ENCODE measurements at regions not wholly inside any gene's neighbourhood (a gene's known extent, or its start where the extent isn't known, plus 50 kb on each side); places are given as distances from the start of the nearest gene placed in this dataset.

DNA sequence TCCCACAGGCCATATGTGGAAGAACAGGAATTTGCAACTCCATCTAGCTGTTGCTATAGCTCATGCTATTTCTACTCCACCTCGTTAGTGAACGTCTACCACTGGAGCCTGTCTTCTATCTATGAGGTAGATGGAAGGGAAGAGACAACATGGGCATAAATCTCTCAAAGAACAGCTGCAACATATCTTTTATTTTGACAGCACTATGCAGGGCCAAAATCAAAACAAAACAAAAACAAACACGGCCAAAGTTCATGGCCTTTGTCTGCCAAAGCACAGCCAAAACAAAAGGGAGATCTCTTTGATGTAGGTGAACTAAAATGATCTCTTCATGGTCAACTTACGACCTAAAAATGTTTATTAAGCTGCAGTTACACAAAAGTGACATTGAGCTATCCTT, 215.2 kb upstream of the MPPED2 start:
- ChIA-PET CTCF (no interaction called here), POLR2A (no interaction called here)
- Histone ChIP-seq H3K36me3 (ENCODE audit: control insufficient read depth, insufficient read depth, low read length) (no peaks in the 10 kb centered on the region), H3K9me3 (ENCODE audit: control insufficient read depth, insufficient read depth, low read depth, low read length) (no peaks in the 10 kb centered on the region), H3K27ac (ENCODE audit: low read length) (no peak overlapping the region), H3K4me1 (ENCODE audit: control insufficient read depth, insufficient read depth, low read length) (no peaks in the 10 kb centered on the region), H3K27me3 (ENCODE audit: control insufficient read depth, insufficient read depth, low read length) (no peaks in the 10 kb centered on the region), H3K4me3 (ENCODE audit: low read depth in 2 of 2, low read length in 2 of 2) (no peak overlapping the region)
- intact Hi-C loops (cut with micrococcal nuclease; ENCODE audit: unreplicated experiment) (no loop called here), in situ Hi-C loops (cut with HindIII; ENCODE audit: low pct_unique_long_range_greater_than_20kb, low sequenced_read_pairs) (no loop called here)
- no peak for DNase-seq (ENCODE audit: low read depth, low spot score)
- no TSS peak for BruUV-seq (replicated peaks)
- ATAC-seq = no peak
- no peak for TF ChIP-seq TCF7L2 (IDR thresholded peaks at IDR 0.05; ENCODE audit: low read depth, low read length)
- no peak for TF ChIP-seq SIN3A (IDR thresholded peaks at IDR 0.05; ENCODE audit: borderline replicate concordance, insufficient read depth, low read depth, low read length)

- in situ Hi-C loops (cut with HindIII; ENCODE audit: low pct_unique_long_range_greater_than_20kb, low sequenced_read_pairs) (no loop called here), intact Hi-C loops (cut with micrococcal nuclease; ENCODE audit: unreplicated experiment) (no loop called here)
- no peak overlapping the region for H3K27ac ChIP-seq (ENCODE audit: low read length)
- DNase-seq (ENCODE audit: low read depth, low spot score) (no peak), ATAC-seq (no peak)
- TF ChIP-seq, protein P1, sequence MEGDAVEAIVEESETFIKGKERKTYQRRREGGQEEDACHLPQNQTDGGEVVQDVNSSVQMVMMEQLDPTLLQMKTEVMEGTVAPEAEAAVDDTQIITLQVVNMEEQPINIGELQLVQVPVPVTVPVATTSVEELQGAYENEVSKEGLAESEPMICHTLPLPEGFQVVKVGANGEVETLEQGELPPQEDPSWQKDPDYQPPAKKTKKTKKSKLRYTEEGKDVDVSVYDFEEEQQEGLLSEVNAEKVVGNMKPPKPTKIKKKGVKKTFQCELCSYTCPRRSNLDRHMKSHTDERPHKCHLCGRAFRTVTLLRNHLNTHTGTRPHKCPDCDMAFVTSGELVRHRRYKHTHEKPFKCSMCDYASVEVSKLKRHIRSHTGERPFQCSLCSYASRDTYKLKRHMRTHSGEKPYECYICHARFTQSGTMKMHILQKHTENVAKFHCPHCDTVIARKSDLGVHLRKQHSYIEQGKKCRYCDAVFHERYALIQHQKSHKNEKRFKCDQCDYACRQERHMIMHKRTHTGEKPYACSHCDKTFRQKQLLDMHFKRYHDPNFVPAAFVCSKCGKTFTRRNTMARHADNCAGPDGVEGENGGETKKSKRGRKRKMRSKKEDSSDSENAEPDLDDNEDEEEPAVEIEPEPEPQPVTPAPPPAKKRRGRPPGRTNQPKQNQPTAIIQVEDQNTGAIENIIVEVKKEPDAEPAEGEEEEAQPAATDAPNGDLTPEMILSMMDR (IDR thresholded peaks at IDR 0.05) = no peak
- TF ChIP-seq TCF7L2 (IDR thresholded peaks at IDR 0.05; ENCODE audit: low read depth, low read length) (no peak), POLR2AphosphoS5 (IDR thresholded peaks at IDR 0.05; ENCODE audit: low read depth, low read length) (no peak), REST (IDR thresholded peaks at IDR 0.05; ENCODE audit: insufficient read depth in 1 of 2, low read depth in 2 of 2, low read length in 1 of 2) (no peak), SIN3A (IDR thresholded peaks at IDR 0.05; ENCODE audit: borderline replicate concordance, insufficient read depth, low read depth, low read length) (no peak)
- no peaks in the 10 kb centered on the region for H3K9me3 ChIP-seq (ENCODE audit: control insufficient read depth, insufficient read depth, low read depth, low read length)
- no peaks in the 10 kb centered on the region for H3K4me1 ChIP-seq (ENCODE audit: control insufficient read depth, insufficient read depth, low read length)
- H3K36me3 ChIP-seq (ENCODE audit: control insufficient read depth, insufficient read depth, low read length) = no peaks in the 10 kb centered on the region
- H3K4me3 ChIP-seq (ENCODE audit: low read depth in 2 of 2, low read length in 2 of 2) = no peak overlapping the region
- no peaks in the 10 kb centered on the region for H3K27me3 ChIP-seq (ENCODE audit: control insufficient read depth, insufficient read depth, low read length)
- BruUV-seq (replicated peaks) = no TSS peak
- ChIA-PET CTCF (no interaction called here), POLR2A (no interaction called here)
These were observed 214.8 kb upstream of the MPPED2 start for GRCh38 chr11:30800904-30801303.

- intact Hi-C loops (cut with micrococcal nuclease; ENCODE audit: unreplicated experiment) = no loop called here
- in situ Hi-C loops (cut with HindIII; ENCODE audit: low pct_unique_long_range_greater_than_20kb, low sequenced_read_pairs) = no loop called here
- ChIA-PET POLR2A (no interaction called here), CTCF (no interaction called here)
- BruUV-seq (replicated peaks) = no TSS peak
- no peak for ATAC-seq
- Histone ChIP-seq H3K27me3 (ENCODE audit: control insufficient read depth, insufficient read depth, low read length) (no peaks in the 10 kb centered on the region), H3K36me3 (ENCODE audit: control insufficient read depth, insufficient read depth, low read length) (no peaks in the 10 kb centered on the region), H3K9me3 (ENCODE audit: control insufficient read depth, insufficient read depth, low read depth, low read length) (no peaks in the 10 kb centered on the region), H3K4me3 (ENCODE audit: low read depth in 2 of 2, low read length in 2 of 2) (no peak overlapping the region), H3K27ac (ENCODE audit: low read length) (no peak overlapping the region), H3K4me1 (ENCODE audit: control insufficient read depth, insufficient read depth, low read length) (no peaks in the 10 kb centered on the region)
- DNase-seq (ENCODE audit: low read depth, low spot score) = no peak
- TF ChIP-seq POLR2AphosphoS5 (IDR thresholded peaks at IDR 0.05; ENCODE audit: low read depth, low read length) (no peak), TCF7L2 (IDR thresholded peaks at IDR 0.05; ENCODE audit: low read depth, low read length) (no peak), REST (IDR thresholded peaks at IDR 0.05; ENCODE audit: insufficient read depth in 1 of 2, low read depth in 2 of 2, low read length in 1 of 2) (no peak), SIN3A (IDR thresholded peaks at IDR 0.05; ENCODE audit: borderline replicate concordance, insufficient read depth, low read depth, low read length) (no peak)
- TF ChIP-seq, protein P1 (IDR thresholded peaks at IDR 0.05) = no peak
These were observed 212.5 kb upstream of the MPPED2 start for GRCh38 chr11:30798547-30799236.

Measured in Panc1 (cell line).